ENCODE measurements at regions not wholly inside any gene's neighbourhood (a gene's known extent, or its start where the extent isn't known, plus 50 kb on each side); places are given as distances from the start of the nearest gene placed in this dataset.
"Not testable (repeated sequence)": the region's sequence is repeated elsewhere in the genome, so short reads cannot be mapped to it uniquely, and the experiment has no call there.

- Mint-ChIP-seq H3K36me3 (ENCODE audit: low read depth) (no peaks in the 10 kb centered on the region), H3K27ac (no peak overlapping the region), H3K9me3 (no peaks in the 10 kb centered on the region), H3K27me3 (no peaks in the 10 kb centered on the region), H3K4me1 (no peaks in the 10 kb centered on the region), H3K4me3 (no peak overlapping the region)
- ChIA-PET CTCF (interaction anchor here (1.8 kb wide), 1 partner anchor 10 kb away, joined by 4 read pairs; no protein-coding TSS in a partner anchor), POLR2A (no interaction called here)
- no peak for DNase-seq
Observed at GRCh38 chr11:22567759-22568158, 57.9 kb downstream of the FANCF start.

- POLR2A ChIA-PET: no interaction called here
- no peak overlapping the region for H3K4me3 Mint-ChIP-seq
- H3K27ac Mint-ChIP-seq: no peak overlapping the region
- H3K9me3 Mint-ChIP-seq: no peaks in the 10 kb centered on the region
- H3K27me3 Mint-ChIP-seq: no peaks in the 10 kb centered on the region
- DNase-seq: no peak
- CTCF ChIA-PET: no interaction called here
- H3K36me3 Mint-ChIP-seq (ENCODE audit: low read depth): no peaks in the 10 kb centered on the region
- H3K4me1 Mint-ChIP-seq: no peaks in the 10 kb centered on the region
Observed at GRCh38 chr11:22566293-22566692, 59.3 kb downstream of the FANCF start.

- no peaks in the 10 kb centered on the region for H3K4me1 Mint-ChIP-seq
- CTCF ChIA-PET: no interaction called here
- no peaks in the 10 kb centered on the region for H3K27me3 Mint-ChIP-seq
- DNase-seq: no peak
- H3K36me3 Mint-ChIP-seq (ENCODE audit: low read depth): no peaks in the 10 kb centered on the region
- H3K9me3 Mint-ChIP-seq: no peaks in the 10 kb centered on the region
- POLR2A ChIA-PET: no interaction called here
- H3K4me3 Mint-ChIP-seq: no peak overlapping the region
- H3K27ac Mint-ChIP-seq: no peak overlapping the region
Observed at GRCh38 chr11:22561283-22561682, 64.3 kb downstream of the FANCF start.

- Mint-ChIP-seq H3K36me3 (ENCODE audit: low read depth) (no peaks in the 10 kb centered on the region), H3K4me1 (no peaks in the 10 kb centered on the region), H3K9me3 (no peaks in the 10 kb centered on the region), H3K27ac (no peak overlapping the region), H3K27me3 (no peaks in the 10 kb centered on the region), H3K4me3 (no peak overlapping the region)
- DNase-seq: no peak
- CTCF ChIA-PET: no interaction called here
- POLR2A ChIA-PET: no interaction called here
Observed at GRCh38 chr11:22559416-22559815, 66.2 kb downstream of the FANCF start.

GRCh38 chr11:22558664-22559063 is 67.0 kb downstream of the FANCF start:
- Mint-ChIP-seq H3K4me1 (no peaks in the 10 kb centered on the region), H3K4me3 (no peak overlapping the region), H3K9me3 (no peaks in the 10 kb centered on the region), H3K36me3 (ENCODE audit: low read depth) (no peaks in the 10 kb centered on the region), H3K27ac (no peak overlapping the region), H3K27me3 (peaks cover under 1% of the 10 kb centered on the region)
- ChIA-PET CTCF (no interaction called here), POLR2A (no interaction called here)
- DNase-seq: no peak

GRCh38 chr11:22556381-22556780 is 69.2 kb downstream of the FANCF start:
- Mint-ChIP-seq H3K9me3 (no peaks in the 10 kb centered on the region), H3K27me3 (peaks cover 5% of the 10 kb centered on the region), H3K4me3 (no peak overlapping the region), H3K27ac (no peak overlapping the region), H3K36me3 (ENCODE audit: low read depth) (no peaks in the 10 kb centered on the region), H3K4me1 (no peaks in the 10 kb centered on the region)
- DNase-seq: no peak
- ChIA-PET POLR2A (no interaction called here), CTCF (interaction anchor here (0.8 to 2.0 kb wide), 3 partner anchors 9 to 241 kb away, joined by 3 to 5 read pairs (median 3); no protein-coding TSS in a partner anchor)

- no peak for DNase-seq
- no peaks in the 10 kb centered on the region for H3K4me1 Mint-ChIP-seq
- H3K4me3 Mint-ChIP-seq: no peak overlapping the region
- H3K27me3 Mint-ChIP-seq: peaks cover 5% of the 10 kb centered on the region
- POLR2A ChIA-PET: no interaction called here
- CTCF ChIA-PET: interaction anchor here (0.8 to 2.0 kb wide), 2 partner anchors 9 to 15 kb away, joined by 3 to 5 read pairs; no protein-coding TSS in a partner anchor
- H3K36me3 Mint-ChIP-seq (ENCODE audit: low read depth): no peaks in the 10 kb centered on the region
- H3K9me3 Mint-ChIP-seq: no peaks in the 10 kb centered on the region
- no peak overlapping the region for H3K27ac Mint-ChIP-seq
Observed at GRCh38 chr11:22555881-22556280, 69.7 kb downstream of the FANCF start.

GRCh38 chr11:22554221-22554620 is 71.4 kb downstream of the FANCF start:
- CTCF ChIA-PET: interaction anchor here (2.0 kb wide), 1 partner anchor 11 kb away, joined by 5 read pairs; no protein-coding TSS in a partner anchor
- POLR2A ChIA-PET: no interaction called here
- no peak overlapping the region for H3K27ac Mint-ChIP-seq

GRCh38 chr11:22552885-22553284 is 72.7 kb downstream of the FANCF start:
- no peak overlapping the region for H3K4me3 Mint-ChIP-seq
- H3K27ac Mint-ChIP-seq: no peak overlapping the region
- peaks cover 6% of the 10 kb centered on the region for H3K27me3 Mint-ChIP-seq
- H3K9me3 Mint-ChIP-seq: no peaks in the 10 kb centered on the region
- ChIA-PET POLR2A (no interaction called here), CTCF (no interaction called here)
- no peak for DNase-seq
- H3K36me3 Mint-ChIP-seq (ENCODE audit: low read depth): no peaks in the 10 kb centered on the region
- H3K4me1 Mint-ChIP-seq: no peaks in the 10 kb centered on the region

More at GRCh38 chr11:22554221-22554620, 71.4 kb downstream of the FANCF start:
- no peak for DNase-seq
- H3K4me1 Mint-ChIP-seq: no peaks in the 10 kb centered on the region
- no peaks in the 10 kb centered on the region for H3K9me3 Mint-ChIP-seq
- H3K27me3 Mint-ChIP-seq: peaks cover 5% of the 10 kb centered on the region
- H3K36me3 Mint-ChIP-seq (ENCODE audit: low read depth): no peaks in the 10 kb centered on the region
- no peak overlapping the region for H3K4me3 Mint-ChIP-seq

- no peaks in the 10 kb centered on the region for H3K4me1 Mint-ChIP-seq
- POLR2A ChIA-PET: interaction anchor here (0.7 kb wide), 2 partner anchors 27 to 174 kb away, joined by 3 to 4 read pairs; no protein-coding TSS in a partner anchor
Observed at GRCh38 chr11:22546746-22547145, 78.9 kb downstream of the FANCF start.

GRCh38 chr11:22543261-22543660 is 82.4 kb downstream of the FANCF start:
- peaks cover 4% of the 10 kb centered on the region for H3K27me3 Mint-ChIP-seq
- no peak for DNase-seq
- H3K4me1 Mint-ChIP-seq: no peaks in the 10 kb centered on the region
- H3K27ac Mint-ChIP-seq: no peak overlapping the region
- ChIA-PET POLR2A (no interaction called here), CTCF (no interaction called here)
- H3K4me3 Mint-ChIP-seq: no peak overlapping the region
- H3K9me3 Mint-ChIP-seq: no peaks in the 10 kb centered on the region
- H3K36me3 Mint-ChIP-seq (ENCODE audit: low read depth): no peaks in the 10 kb centered on the region

More at GRCh38 chr11:22546746-22547145, 78.9 kb downstream of the FANCF start:
- CTCF ChIA-PET: no interaction called here
- DNase-seq: no peak
- no peak overlapping the region for H3K4me3 Mint-ChIP-seq
- H3K36me3 Mint-ChIP-seq (ENCODE audit: low read depth): no peaks in the 10 kb centered on the region
- peaks cover 2% of the 10 kb centered on the region for H3K27me3 Mint-ChIP-seq
- H3K9me3 Mint-ChIP-seq: no peaks in the 10 kb centered on the region
- no peak overlapping the region for H3K27ac Mint-ChIP-seq

- ChIA-PET CTCF (no interaction called here), POLR2A (no interaction called here)
- no peak for DNase-seq
- peaks cover 4% of the 10 kb centered on the region for H3K27me3 Mint-ChIP-seq
- H3K9me3 Mint-ChIP-seq: no peaks in the 10 kb centered on the region
- H3K4me3 Mint-ChIP-seq: no peak overlapping the region
- H3K36me3 Mint-ChIP-seq (ENCODE audit: low read depth): no peaks in the 10 kb centered on the region
- no peaks in the 10 kb centered on the region for H3K4me1 Mint-ChIP-seq
- no peak overlapping the region for H3K27ac Mint-ChIP-seq
Observed at GRCh38 chr11:22539821-22540256, 85.8 kb downstream of the FANCF start.

- Mint-ChIP-seq H3K36me3 (ENCODE audit: low read depth) (no peaks in the 10 kb centered on the region), H3K27ac (no peak overlapping the region), H3K27me3 (peaks cover 4% of the 10 kb centered on the region), H3K4me1 (no peaks in the 10 kb centered on the region), H3K9me3 (no peaks in the 10 kb centered on the region), H3K4me3 (no peak overlapping the region)
- no peak for DNase-seq
- CTCF ChIA-PET: no interaction called here
- POLR2A ChIA-PET: no interaction called here
Observed at GRCh38 chr11:22536071-22536470, 89.6 kb downstream of the FANCF start.

- POLR2A ChIA-PET; H3K27me3 Mint-ChIP-seq; H3K36me3 Mint-ChIP-seq (ENCODE audit: low read depth): not testable (repeated sequence)
Observed at GRCh38 chr11:22528612-22529429, 96.8 kb downstream of the FANCF start.

More at GRCh38 chr11:22528612-22529429, 96.8 kb downstream of the FANCF start:
- H3K9me3 Mint-ChIP-seq, DNase-seq, H3K4me1 Mint-ChIP-seq, CTCF ChIA-PET, H3K27ac Mint-ChIP-seq, H3K4me3 Mint-ChIP-seq: not testable (repeated sequence)

All from activated CD4-positive, alpha-beta T cell treated with anti-CD3 and anti-CD28 coated beads, Interleukin-2, amount 10 ng/mL, durations not matched to agents 7 days and 5 days (primary cell).